HFFc6 (cell line): ENCODE measurements at regions not wholly inside any gene's neighbourhood (a gene's known extent, or its start where the extent isn't known, plus 50 kb on each side); places are given as distances from the start of the nearest gene placed in this dataset.
"Not testable (repeated sequence)": the region's sequence is repeated elsewhere in the genome, so short reads cannot be mapped to it uniquely, and the experiment has no call there.

Experiments
- DNase-seq: peaks from one replicate; pipeline ENCODE4 v3.0.0-alpha.2; 2018
- H3K27ac Mint-ChIP-seq: 2 replicates; pipeline ENCODE4 v1.8.0; 2020; ENCODE audit warnings: mild to moderate bottlenecking, mixed read lengths
- H3K27me3 Mint-ChIP-seq: 2 replicates; pipeline ENCODE4 v1.8.0; 2021; ENCODE audit warnings: mild to moderate bottlenecking, moderate library complexity, mixed read lengths; ENCODE audit not compliant: insufficient read depth
- H3K36me3 Mint-ChIP-seq: 2 replicates; pipeline ENCODE4 v1.8.0; 2021; ENCODE audit warnings: low read depth, mixed read lengths
- H3K4me1 Mint-ChIP-seq: 2 replicates; pipeline ENCODE4 v1.8.0; 2020; ENCODE audit warnings: low read depth, mixed read lengths
- H3K4me3 Mint-ChIP-seq: 2 replicates; pipeline ENCODE4 v1.8.0; 2020; ENCODE audit warnings: mild to moderate bottlenecking, moderate library complexity, mixed read lengths
- H3K9me3 Mint-ChIP-seq: 2 replicates; pipeline ENCODE4 v1.8.0; 2020; ENCODE audit warnings: mild to moderate bottlenecking, mixed read lengths
- CTCF ChIP-seq: fragments of 200-600 bp; sonication (generic); IDR thresholded peaks from 2 replicates; pipeline ENCODE4 v1.5.0; 2021; ENCODE audit warnings: antibody characterized with exemption, mild to moderate bottlenecking

DNA sequence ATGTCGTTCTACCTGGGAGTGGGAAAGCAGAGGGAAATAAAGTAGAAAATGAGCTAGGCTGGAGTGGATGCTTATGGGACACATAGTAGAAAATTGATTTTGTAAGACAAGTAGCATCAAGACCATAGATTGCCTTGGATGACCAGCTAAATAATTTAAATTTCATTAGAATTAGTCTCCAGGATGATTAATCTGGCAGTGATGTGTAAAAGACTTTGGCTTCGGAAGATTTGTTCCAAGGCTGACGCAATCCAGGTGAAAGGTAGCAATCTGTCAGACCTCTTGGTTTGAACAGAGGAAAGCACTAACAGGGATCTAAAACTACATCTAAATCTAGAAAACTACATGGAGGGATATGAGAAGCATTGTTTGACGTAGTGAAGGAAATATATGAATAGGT is 236.5 kb downstream of the ARL4A start:
- no peak overlapping the region for H3K27ac Mint-ChIP-seq
- no peaks in the 10 kb centered on the region for H3K36me3 Mint-ChIP-seq
- no peak for DNase-seq
- no peaks in the 10 kb centered on the region for H3K9me3 Mint-ChIP-seq
- no peak overlapping the region for H3K4me3 Mint-ChIP-seq
- no peaks in the 10 kb centered on the region for H3K27me3 Mint-ChIP-seq
- peaks cover 8% of the 10 kb centered on the region for H3K4me1 Mint-ChIP-seq
- TF ChIP-seq CTCF = no peak

DNA sequence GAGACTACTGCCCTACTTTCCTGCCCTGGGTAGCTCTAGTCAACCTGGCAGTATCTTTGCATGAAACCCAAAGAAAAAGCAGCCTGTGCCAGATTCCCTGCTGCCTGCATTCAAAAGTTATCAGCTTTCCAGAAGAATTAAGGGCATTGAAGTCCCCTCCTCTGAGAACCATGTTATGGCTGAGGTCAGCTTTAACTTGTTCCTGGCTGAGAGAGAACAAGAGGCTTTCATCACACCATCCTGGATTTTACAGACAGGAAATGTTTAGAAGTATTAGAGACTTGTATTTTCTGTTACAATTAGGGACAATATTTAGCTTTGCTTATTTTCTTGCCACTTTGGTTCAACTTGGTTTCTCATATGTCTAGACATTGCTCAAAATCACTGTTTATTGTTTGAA is 238.8 kb downstream of the ARL4A start:
- DNase-seq = no peak
- Mint-ChIP-seq H3K4me3 (no peak overlapping the region), H3K27me3 (no peaks in the 10 kb centered on the region), H3K36me3 (no peaks in the 10 kb centered on the region), H3K27ac (no peak overlapping the region), H3K9me3 (no peaks in the 10 kb centered on the region), H3K4me1 (peaks cover 8% of the 10 kb centered on the region)
- no peak for TF ChIP-seq CTCF

DNA sequence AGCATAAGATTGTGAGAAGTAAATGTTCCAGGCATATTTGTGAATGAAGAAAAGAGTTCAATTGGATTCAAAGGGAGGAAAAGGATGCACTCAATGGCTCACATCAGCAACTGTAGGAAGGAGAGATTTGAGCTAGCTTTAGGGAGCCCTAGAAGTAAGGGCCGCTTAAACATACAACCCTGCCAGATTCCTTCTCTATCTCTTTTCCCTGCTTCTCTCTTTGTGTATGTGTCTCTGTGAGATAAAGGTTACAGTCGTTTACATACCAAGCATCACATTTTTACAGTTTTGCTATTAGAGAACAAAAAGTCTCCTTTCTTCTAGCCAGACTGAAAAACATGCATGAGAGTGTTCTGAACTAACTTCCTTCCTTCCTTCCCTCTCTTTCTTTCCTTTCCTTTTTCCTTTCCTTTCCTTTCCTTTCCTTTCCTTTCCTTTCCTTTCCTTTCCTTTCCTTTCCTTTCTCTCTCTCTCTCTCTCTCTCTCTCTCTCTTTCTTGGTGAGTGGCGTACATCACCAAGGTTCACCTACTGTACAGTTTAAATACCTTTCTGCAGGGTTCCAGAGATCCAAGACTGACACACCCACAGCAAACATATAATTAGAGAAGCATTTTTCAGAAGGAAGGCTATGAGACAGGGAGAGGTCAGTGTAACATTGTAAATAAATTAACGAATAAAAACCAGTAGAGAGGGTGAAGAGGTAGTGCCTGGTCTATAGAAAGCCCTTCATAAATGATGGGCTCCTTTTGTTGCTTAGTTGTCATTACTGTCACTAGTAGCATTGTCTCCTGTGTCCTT is 240.4 kb downstream of the ARL4A start:
- H3K27me3 Mint-ChIP-seq = no peaks in the 10 kb centered on the region
- no peak overlapping the region for H3K27ac Mint-ChIP-seq
- no peak for DNase-seq
- H3K4me1 Mint-ChIP-seq = peaks cover 8% of the 10 kb centered on the region
- H3K4me3 Mint-ChIP-seq = no peak overlapping the region
- H3K9me3 Mint-ChIP-seq = no peaks in the 10 kb centered on the region
- TF ChIP-seq CTCF = no peak
- no peaks in the 10 kb centered on the region for H3K36me3 Mint-ChIP-seq

DNA sequence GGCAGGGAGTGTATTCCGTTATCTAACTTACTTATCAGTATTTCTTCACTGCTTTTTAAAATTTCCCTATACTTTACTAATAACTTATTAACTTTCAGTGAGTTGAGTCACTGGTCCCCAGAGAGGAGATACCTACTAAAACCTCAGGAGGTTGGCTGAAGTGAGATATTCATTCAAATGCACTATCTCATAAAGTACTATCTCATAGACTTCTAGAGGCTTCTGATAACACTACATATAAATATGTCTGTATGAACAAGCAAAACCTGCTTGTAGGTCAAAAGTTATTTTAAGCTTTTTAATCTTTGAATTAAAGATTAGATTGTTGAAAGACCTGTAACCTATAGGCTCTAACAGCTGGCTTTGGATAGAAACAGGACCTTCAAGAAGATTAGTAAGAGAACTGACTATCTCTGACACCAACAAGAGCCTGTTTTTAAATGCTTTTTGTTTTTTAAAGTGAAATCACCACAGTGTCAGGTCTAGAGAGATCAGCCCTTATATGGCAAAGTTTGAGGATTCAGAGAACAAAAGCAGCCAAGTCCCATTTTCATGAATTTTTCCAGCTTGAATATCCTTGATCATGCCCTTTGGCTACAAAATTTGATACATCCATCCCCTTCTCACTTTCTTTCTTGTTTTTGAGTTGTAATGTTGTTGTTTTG is 242.2 kb downstream of the ARL4A start:
- DNase-seq = no peak
- H3K4me3 Mint-ChIP-seq = no peak overlapping the region

GRCh38 chr7:12930534-12930933 is 243.1 kb downstream of the ARL4A start:
- Mint-ChIP-seq H3K27ac (no peak overlapping the region), H3K4me1 (no peaks in the 10 kb centered on the region), H3K36me3 (no peaks in the 10 kb centered on the region), H3K27me3 (no peaks in the 10 kb centered on the region), H3K9me3 (no peaks in the 10 kb centered on the region), H3K4me3 (no peak overlapping the region)
- TF ChIP-seq CTCF = no peak
- DNase-seq = no peak

More for the DNA sequence above, 242.2 kb downstream of the ARL4A start:
- no peak for TF ChIP-seq CTCF
- H3K27me3 Mint-ChIP-seq = no peaks in the 10 kb centered on the region
- H3K4me1 Mint-ChIP-seq = no peaks in the 10 kb centered on the region
- H3K36me3 Mint-ChIP-seq = no peaks in the 10 kb centered on the region
- no peaks in the 10 kb centered on the region for H3K9me3 Mint-ChIP-seq
- no peak overlapping the region for H3K27ac Mint-ChIP-seq

GRCh38 chr7:12931465-12931864 is 244.0 kb downstream of the ARL4A start:
- not testable (repeated sequence) for H3K27ac Mint-ChIP-seq, H3K9me3 Mint-ChIP-seq, DNase-seq, H3K27me3 Mint-ChIP-seq, H3K4me3 Mint-ChIP-seq, H3K36me3 Mint-ChIP-seq, H3K4me1 Mint-ChIP-seq
